Smooth muscle cell (in vitro differentiated cells): ENCODE measurements at regions not wholly inside any gene's neighbourhood (a gene's known extent, or its start where the extent isn't known, plus 50 kb on each side); places are given as distances from the start of the nearest gene placed in this dataset.

Experiments
- DNase-seq: peaks from one replicate; lab custom pipeline; 2025; ENCODE audit not compliant: unreplicated experiment; lab: John Stamatoyannopoulos, UW
- H2AFZ ChIP-seq: fragments of 200-600 bp; sonication (generic); 2 replicates; pipeline ENCODE4 v1.6.0; 2016; ENCODE audit warnings: antibody characterized with exemption, low read depth, mild to moderate bottlenecking
- H3F3A ChIP-seq: fragments of 200-600 bp; sonication (generic); 2 replicates; pipeline ENCODE4 v1.6.0; 2017; ENCODE audit warnings: antibody characterized with exemption, low read depth
- H3K27ac ChIP-seq: fragments of 200-600 bp; sonication (generic); 2 replicates; pipeline ENCODE4 v1.5.1; 2016; ENCODE audit warnings: low read depth, mild to moderate bottlenecking
- H3K27me3 ChIP-seq: fragments of 200-600 bp; sonication (generic); 2 replicates; pipeline ENCODE4 v1.6.1; 2016; ENCODE audit warnings: low read depth, mild to moderate bottlenecking
- H3K36me3 ChIP-seq: fragments of 200-600 bp; sonication (generic); 2 replicates; pipeline ENCODE4 v1.5.1; 2016; ENCODE audit warnings: low read depth
- H3K4me1 ChIP-seq: fragments of 200-600 bp; sonication (generic); 2 replicates; pipeline ENCODE4 v1.5.1; 2016; ENCODE audit warnings: low read depth
- H3K4me2 ChIP-seq: fragments of 200-600 bp; sonication (generic); 2 replicates; pipeline ENCODE4 v1.6.0; 2016; ENCODE audit warnings: mild to moderate bottlenecking
- H3K4me3 ChIP-seq: fragments of 200-600 bp; sonication (generic); 2 replicates; pipeline ENCODE4 v1.5.1; 2016; ENCODE audit warnings: mild to moderate bottlenecking
- H3K79me2 ChIP-seq: fragments of 200-600 bp; sonication (generic); 2 replicates; pipeline ENCODE4 v1.6.0; 2016; ENCODE audit warnings: low read depth, mild to moderate bottlenecking
- H3K9ac ChIP-seq: fragments of 200-600 bp; sonication (generic); 2 replicates; pipeline ENCODE4 v1.6.0; 2016; ENCODE audit warnings: low read depth
- H3K9me3 ChIP-seq: fragments of 200-600 bp; sonication (generic); replicated peaks from 2 replicates; pipeline ENCODE4 v1.5.1; 2016; ENCODE audit warnings: low read depth
- H4K20me1 ChIP-seq: fragments of 200-600 bp; sonication (generic); 2 replicates; pipeline ENCODE4 v1.6.0; 2016; ENCODE audit warnings: low read depth
- CTCF ChIP-seq: fragments of 200-600 bp; sonication (generic); IDR thresholded peaks from 2 replicates; pipeline ENCODE4 v1.5.1; 2017; ENCODE audit warnings: borderline replicate concordance, mild to moderate bottlenecking, antibody characterized with exemption; ENCODE audit not compliant: insufficient read depth, poor library complexity, severe bottlenecking
- WGBS: methylation state at CpG from one replicate; pipeline ENCODE4 v1.1.7; 2016; ENCODE audit warnings: low lambda C conversion rate; 5-methylcytosine and 5-hydroxymethylcytosine counted together

DNA sequence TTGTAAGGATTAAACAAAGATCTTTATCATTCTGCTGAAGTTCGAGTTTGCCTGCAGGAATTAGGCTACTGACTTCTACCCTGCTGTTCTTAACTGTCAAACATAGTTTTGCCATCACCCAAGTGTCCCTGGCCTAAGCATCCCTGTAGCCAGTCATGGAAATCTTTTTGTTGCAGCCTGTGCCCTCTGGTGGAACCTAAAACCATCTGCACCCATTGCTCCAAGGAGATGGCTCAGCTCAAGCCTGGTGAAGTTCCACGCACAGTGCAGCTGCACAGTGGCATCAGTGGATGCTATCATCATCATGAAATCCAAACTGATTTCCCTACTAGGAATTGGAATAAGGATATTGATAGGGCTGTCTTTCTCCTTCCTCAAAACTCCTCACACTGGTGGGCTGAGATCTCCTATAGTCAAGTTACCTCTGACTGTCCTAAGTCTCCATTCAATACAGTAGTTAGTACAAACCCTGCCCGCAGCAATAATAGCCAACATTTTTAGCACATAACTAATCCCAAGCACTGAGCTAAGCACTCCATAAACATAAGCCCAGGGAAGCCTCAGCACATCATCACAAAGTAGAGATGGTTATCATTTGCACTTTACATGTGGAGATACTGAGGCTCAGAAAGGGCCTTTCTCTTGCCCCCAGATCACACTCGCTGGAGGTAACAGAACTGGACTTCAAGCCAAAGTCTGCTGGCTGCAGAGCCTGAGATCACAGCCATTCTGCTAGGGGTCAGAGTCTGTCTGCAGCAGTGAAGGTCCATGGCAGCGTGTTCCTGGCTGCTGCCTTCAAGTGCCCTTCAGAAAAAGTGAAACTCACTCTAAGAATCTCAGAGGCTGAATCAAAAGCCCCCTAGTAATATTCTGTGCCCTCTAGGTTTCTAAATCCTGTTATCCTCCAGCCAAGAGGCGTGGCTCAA, 77.2 kb upstream of the MC3R start:
- Histone ChIP-seq H4K20me1 (no peaks in the 10 kb centered on the region), H3K79me2 (no peaks in the 10 kb centered on the region), H3K27me3 (no peaks in the 10 kb centered on the region), H3K9me3 (no peaks in the 10 kb centered on the region), H3K36me3 (no peaks in the 10 kb centered on the region), H3K4me1 (no peaks in the 10 kb centered on the region), H3K9ac (no peak overlapping the region), H3K4me2 (no peak overlapping the region), H3K4me3 (no peak overlapping the region), H2AFZ (no peak overlapping the region), H3F3A (no peaks in the 10 kb centered on the region), H3K27ac (no peak overlapping the region)
- no peak for DNase-seq
- WGBS = 67% methylated on average over 6 of the region's 6 CpGs
- TF ChIP-seq CTCF = peak; percentile 22

- no peak overlapping the region for H3K9ac ChIP-seq
- no peaks in the 10 kb centered on the region for H3K36me3 ChIP-seq
- WGBS = 74% methylated on average over 5 of the region's 5 CpGs
These were observed 75.1 kb upstream of the MC3R start for GRCh38 chr20:56173438-56173837.

GRCh38 chr20:56174416-56174815, 74.1 kb upstream of the MC3R start:
- no peak for DNase-seq
- WGBS = 77% methylated on average over 3 of the region's 3 CpGs
- no peaks in the 10 kb centered on the region for H3K36me3 ChIP-seq

More at GRCh38 chr20:56173438-56173837, 75.1 kb upstream of the MC3R start:
- TF ChIP-seq CTCF = no peak
- Histone ChIP-seq H3F3A (no peaks in the 10 kb centered on the region), H3K9me3 (no peaks in the 10 kb centered on the region), H3K27ac (no peak overlapping the region), H2AFZ (no peak overlapping the region), H3K4me1 (no peaks in the 10 kb centered on the region), H4K20me1 (no peaks in the 10 kb centered on the region), H3K4me3 (no peak overlapping the region), H3K27me3 (no peaks in the 10 kb centered on the region), H3K4me2 (no peak overlapping the region), H3K79me2 (no peaks in the 10 kb centered on the region)
- DNase-seq = no peak

More at GRCh38 chr20:56174416-56174815, 74.1 kb upstream of the MC3R start:
- no peak overlapping the region for H3K4me2 ChIP-seq
- H3K27ac ChIP-seq = no peak overlapping the region
- H3K27me3 ChIP-seq = no peaks in the 10 kb centered on the region
- no peak for TF ChIP-seq CTCF
- no peak overlapping the region for H2AFZ ChIP-seq
- H3K79me2 ChIP-seq = no peaks in the 10 kb centered on the region
- no peak overlapping the region for H3K9ac ChIP-seq
- no peaks in the 10 kb centered on the region for H3F3A ChIP-seq
- H3K4me1 ChIP-seq = no peaks in the 10 kb centered on the region
- H3K9me3 ChIP-seq = no peaks in the 10 kb centered on the region
- no peak overlapping the region for H3K4me3 ChIP-seq
- H4K20me1 ChIP-seq = no peaks in the 10 kb centered on the region
